HG02610 (cell line): ENCODE measurements at regions not wholly inside any gene's neighbourhood (a gene's known extent, or its start where the extent isn't known, plus 50 kb on each side); places are given as distances from the start of the nearest gene placed in this dataset.

ENCODE experiments used
- ATAC-seq: cut with Tn5 transposase; IDR thresholded peaks from one replicate; pipeline ENCODE4 v1.9.1; 2021; ENCODE audit warnings: mild to moderate bottlenecking, moderate library complexity; ENCODE audit not compliant: unreplicated experiment

DNA sequence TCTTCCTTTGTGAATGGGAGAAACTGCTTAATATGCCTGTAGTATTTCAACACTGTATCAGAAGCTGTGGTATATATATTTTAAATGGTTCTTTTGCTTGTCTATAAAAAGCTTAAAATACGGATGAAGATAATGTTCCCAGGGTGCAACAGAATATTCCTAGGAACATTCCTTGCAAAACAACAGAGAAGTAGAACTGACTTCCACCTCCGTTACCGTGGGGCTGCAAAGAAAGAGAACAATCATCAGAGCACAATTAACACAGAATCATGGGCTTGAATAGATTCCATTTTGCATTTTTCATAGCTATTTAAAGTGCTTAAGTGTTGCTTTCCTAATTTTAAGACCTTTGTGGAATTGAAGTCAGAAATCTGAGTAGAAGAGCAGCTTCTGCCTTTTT is 1227.7 kb downstream of the EFNB2 start:
- no peak for ATAC-seq

- no peak for ATAC-seq
Observed at GRCh38 chr13:105297839-105298238, 1237.6 kb downstream of the EFNB2 start.

DNA sequence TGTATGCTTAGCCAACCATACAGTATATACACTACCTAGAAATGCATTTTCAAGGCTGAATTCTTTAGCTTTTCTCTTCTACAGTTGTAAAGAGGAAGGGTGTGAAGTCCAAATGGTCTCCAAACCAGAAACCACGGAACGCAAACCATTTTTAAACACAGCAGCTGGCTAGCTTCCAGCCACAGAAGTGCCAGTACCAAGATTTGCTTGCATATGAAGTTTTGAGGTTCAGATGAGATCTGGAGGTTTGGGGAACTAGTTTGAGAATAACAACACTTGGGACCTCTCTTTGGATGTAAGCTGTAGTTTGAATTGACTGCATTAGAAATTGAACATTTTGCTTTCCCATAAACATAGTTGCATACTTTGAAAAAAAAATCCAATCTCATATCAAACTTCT is 1243.5 kb downstream of the EFNB2 start:
- ATAC-seq: no peak

DNA sequence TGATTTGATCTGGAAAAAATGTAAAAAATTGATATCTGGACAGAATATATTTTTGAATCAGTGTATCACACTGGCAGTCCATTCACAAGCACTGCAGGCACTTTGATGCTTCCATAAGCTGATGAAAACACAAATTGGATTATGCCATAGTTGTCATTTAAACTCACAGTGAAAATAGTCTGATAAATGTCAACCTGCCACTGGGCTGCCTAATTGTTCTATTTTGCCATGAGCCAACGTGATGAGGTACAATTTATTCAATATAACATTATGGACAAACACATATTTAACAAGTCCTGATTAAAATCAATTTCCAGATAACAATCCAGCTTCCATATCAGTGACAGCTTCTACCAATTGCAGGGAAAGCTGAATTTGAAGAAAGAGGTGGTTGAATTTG is 1244.9 kb downstream of the EFNB2 start:
- ATAC-seq: no peak

DNA sequence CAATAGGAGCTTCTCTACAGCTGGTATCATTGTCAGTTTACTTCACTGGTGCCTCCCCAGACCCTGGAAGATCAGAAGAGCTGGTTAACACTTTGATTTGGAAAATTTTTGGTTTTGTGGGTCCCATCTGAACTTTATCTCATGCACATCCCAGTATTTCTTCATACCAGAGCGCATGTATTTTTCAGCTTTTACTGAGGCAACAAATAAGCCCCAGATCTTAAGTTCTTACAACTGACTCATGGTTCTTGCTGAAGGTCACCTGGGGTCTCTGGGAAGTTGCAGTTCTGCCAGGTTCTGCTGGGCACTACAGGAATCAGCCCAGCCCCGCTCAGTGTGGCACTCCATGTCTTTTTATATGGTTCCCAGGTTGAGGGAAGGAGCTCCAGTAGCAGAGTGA is 1249.9 kb downstream of the EFNB2 start:
- no peak for ATAC-seq

DNA sequence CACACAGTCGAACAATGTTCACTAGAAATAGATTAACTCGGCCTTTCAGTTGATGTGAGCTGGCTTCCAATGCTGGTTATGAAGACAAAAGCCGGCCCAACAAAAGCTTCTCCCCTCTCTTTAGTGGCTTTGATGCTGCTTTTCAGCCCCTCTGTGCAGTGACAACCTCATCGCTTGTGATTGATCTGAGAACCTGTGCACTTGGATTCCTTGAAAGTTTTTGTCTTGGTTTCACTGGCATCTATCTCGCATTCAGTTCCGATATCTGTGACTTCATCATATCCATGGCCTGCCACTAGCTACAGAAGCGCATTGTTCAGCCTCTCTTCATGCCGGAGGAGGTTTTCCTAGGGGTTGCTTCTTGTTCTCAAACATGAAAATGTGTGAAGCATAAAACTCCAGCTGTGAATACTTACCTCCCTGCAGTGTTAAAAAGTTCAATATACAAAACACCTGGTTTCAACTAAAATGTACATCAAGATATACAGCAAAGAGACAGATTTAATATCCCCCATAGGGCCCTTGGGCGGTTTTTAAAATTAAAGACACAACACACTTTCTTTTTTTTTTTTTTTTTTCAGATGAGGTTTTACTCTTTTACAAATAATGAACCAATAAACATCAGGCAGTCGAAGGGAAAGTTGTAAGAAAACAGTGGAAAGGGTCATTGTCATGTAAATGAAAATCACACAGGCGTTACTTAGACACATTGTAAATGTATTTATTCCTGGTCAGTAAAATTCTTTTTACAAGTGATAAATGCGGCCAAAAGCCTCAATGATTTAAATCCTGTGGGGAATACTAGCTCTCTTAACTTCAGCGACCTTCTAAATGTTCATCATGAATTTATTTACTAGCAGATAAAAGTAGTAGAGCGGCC is 1252.8 kb downstream of the EFNB2 start:
- no peak for ATAC-seq

DNA sequence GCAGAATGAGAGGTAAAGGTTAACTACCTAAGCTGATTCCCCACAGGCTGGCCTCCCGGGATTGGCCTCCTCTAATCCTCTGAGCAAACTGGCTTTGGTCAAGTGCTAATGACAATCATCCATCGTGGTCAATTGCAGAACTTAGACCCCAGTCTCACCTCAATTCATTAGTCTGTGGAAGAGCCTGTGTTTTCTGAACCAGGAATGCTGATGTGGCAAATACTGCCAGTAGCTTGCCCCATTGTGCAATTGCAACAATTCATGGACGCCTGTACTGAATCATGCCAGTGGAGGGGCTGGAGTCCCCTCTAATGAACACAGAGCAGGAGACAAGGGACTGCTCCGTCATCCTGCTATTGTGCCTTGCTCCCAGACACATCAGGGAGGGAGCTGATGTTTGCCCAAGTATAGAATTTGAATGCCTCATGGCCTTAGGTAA is 1256.5 kb downstream of the EFNB2 start:
- ATAC-seq: no peak

DNA sequence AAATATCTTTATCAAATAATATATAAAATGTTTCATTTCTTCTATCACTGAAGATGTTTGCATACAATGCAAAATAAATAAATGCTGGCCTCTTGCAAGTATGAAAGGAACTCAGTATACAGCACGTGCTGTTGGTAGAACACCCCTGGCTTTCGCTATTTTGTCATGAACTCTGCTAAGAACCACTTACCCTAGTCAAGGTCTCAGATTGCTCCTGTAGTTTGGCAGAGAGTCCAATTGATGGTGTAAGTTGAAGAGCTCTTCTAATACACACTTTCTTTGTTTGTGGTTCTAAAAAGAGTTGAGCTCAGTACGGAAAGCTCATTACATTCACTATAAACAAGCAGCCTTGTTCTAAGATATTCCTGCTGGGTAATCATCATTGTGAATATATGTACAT is 1258.9 kb downstream of the EFNB2 start:
- no peak for ATAC-seq

DNA sequence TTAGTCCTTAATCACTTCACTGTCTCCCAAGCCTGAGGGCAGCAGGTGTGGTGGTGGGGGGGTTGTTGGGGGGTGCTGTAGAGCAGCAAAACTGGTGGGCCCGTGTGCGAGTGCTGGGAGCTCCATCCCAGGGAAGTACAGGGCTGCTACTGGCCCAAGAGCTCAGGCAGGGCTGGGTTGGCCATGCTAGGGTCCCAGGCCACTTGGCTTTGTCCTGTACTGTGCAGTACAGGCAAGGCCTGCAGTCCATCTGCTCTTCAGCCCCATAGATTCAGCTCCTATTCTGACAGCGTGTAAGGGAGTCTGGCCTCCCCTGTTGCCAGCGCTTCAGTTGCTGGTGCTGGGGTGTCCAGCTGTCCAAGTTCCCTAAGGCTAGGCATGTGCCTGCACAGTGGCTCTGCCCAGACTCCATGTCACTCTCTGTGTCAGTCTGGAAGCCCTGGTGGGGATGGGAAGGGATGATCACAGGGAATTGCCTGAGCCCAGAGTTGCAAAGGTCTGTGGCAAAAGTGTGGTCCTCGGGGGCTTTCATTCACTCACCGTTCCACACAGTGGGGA is 1261.7 kb downstream of the EFNB2 start:
- ATAC-seq: no peak

GRCh38 chr13:105272660-105273631 is 1262.5 kb downstream of the EFNB2 start:
- no peak for ATAC-seq

DNA sequence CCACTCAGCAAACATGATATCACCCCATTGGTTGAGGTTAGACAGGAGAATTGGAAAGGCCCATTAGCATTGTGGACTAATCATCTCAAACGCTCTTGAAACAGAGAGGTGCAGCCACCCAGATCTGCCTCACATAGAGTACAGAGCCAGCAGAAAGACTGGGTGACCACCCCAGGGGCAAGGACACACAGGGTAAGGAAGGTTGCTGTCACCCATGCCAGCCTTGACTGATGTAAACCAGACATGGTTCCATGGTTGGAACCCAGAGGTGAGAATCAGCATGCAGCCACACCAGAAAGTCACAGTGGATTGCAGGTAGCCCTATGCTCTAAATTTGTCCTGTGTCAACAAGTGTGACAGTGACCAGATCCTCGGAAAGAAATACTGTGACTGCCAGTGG is 1268.8 kb downstream of the EFNB2 start:
- ATAC-seq: no peak

DNA sequence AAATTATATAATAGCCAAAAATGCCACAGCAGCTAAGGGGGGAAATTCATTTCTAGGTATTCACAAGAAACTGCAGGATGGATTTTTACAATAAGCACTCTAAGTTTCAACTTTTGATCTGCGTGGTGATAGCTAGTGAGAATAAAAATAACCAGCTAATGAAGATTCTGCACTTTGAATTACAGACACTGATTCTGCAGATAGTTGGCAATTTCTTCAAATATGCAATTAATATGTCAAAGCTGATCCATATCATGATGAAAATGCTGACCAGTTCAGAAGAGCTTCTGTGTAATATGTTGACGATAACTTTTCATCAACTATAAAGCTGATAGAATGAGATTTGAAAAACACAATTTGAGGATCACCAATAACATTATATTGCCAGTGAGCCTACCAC is 1272.9 kb downstream of the EFNB2 start:
- ATAC-seq: no peak

- ATAC-seq: no peak
Observed at GRCh38 chr13:105259426-105259825, 1276.0 kb downstream of the EFNB2 start.

DNA sequence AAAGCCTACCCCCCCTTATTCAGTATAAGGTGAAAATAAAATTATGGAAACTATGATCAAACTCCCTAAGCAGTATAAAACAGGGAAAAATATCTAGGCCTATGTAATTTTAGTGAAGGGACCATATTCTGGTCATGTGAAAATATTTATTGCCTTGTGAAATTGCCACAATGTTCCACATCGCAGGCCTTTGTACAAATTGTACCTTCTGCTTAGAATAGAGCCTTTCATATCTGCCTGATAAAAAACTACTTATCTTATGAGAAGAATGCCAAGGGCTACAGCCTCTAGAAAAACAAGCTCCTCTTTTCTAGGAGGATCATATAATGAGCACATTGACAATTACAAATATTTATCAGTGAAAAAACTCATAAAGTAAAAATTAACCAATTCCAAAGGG is 1280.0 kb downstream of the EFNB2 start:
- ATAC-seq: no peak

GRCh38 chr13:105251293-105251692 is 1284.2 kb downstream of the EFNB2 start:
- ATAC-seq: no peak

DNA sequence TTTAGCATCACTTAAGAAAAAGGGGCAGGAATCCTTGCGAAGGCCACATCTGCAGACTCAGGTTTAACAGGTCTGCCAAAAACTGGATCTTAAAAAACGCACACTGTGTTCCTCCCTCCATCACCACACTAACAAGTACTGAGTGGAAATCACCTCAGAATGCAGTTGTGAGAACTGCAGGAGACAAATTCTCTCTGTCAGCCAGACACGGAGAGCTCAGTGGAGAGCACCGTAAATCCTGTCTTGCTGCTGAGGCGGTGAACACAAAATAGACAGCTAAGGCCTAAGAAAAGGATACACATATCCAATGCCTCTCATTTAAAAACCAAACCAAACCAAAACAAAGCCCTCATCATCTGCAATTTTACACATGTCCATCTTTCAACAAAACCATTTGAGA is 1287.6 kb downstream of the EFNB2 start:
- no peak for ATAC-seq

- ATAC-seq: no peak
Observed at GRCh38 chr13:105240371-105240770, 1295.1 kb downstream of the EFNB2 start.

GRCh38 chr13:105232439-105232838 is 1303.0 kb downstream of the EFNB2 start:
- ATAC-seq: no peak

DNA sequence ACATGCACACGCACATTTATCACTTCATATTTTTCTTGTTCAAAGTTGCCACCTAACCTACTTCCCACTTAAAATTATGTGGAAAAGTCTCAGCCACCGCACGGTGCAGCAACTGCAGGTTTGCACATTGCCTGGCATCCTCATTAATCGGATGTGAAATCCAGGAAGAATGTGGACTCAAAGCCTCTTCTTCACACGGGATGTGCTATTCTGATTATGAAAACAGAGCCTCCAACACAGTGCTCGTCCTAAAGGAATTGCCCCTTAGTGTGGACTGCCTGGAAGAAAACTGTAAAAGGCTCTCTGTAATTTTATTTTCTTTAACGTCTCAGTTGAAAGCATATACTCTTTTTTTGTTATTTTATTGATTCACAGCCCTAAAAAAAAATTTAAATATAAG is 1303.5 kb downstream of the EFNB2 start:
- no peak for ATAC-seq

DNA sequence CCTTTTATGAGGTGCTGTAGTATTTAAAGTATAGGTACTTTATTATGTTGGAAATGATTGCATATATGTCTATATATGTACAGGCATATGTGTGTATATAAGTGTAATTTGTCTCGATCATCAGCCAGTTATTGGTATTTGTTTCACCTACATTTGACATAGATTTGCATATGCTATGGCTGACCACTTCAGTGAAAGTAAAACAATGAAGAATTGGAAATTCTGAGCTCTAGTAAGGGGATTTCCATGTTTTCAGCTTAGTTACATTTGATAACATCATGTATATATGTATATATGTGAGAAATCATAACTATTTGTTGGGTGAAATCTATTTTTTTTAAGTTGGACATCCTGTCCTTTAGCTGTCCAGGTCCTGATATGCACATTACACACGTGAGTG is 1303.9 kb downstream of the EFNB2 start:
- peak; percentile 72 for ATAC-seq

GRCh38 chr13:105220881-105221280 is 1314.6 kb downstream of the EFNB2 start:
- ATAC-seq: no peak
